Stimulated activated effector memory CD8-positive, alpha-beta T cell treated with anti-CD3 and anti-CD28 coated beads, Interleukin-12 subunit alpha, Interleukin-12 subunit beta, amount 100 ng/mL, for 72 hours (primary cell): ENCODE measurements at regions not wholly inside any gene's neighbourhood (a gene's known extent, or its start where the extent isn't known, plus 50 kb on each side); places are given as distances from the start of the nearest gene placed in this dataset.

Experiments used
- ATAC-seq: fragments of 150-1000 bp; cut with Tn5 transposase; 2 replicates; pipeline ENCODE4 v1.10.0; 2021
- DNase-seq, 2 donors: peaks; one replicate each; pipeline ENCODE4 v3.0.0; 2021 to 2022; ENCODE audit warnings: low spot score in 2 of 2
- H3K27ac Mint-ChIP-seq: one replicate; pipeline ENCODE4 v1.8.0; 2022; ENCODE audit warnings: mild to moderate bottlenecking, mixed read lengths
- H3K36me3 Mint-ChIP-seq: one replicate; pipeline ENCODE4 v1.8.0; 2022; ENCODE audit warnings: mild to moderate bottlenecking, mixed read lengths
- H3K4me1 Mint-ChIP-seq: one replicate; pipeline ENCODE4 v1.8.0; 2022; ENCODE audit warnings: mixed read lengths
- H3K4me3 Mint-ChIP-seq: one replicate; pipeline ENCODE4 v1.8.0; 2022; ENCODE audit warnings: mild to moderate bottlenecking, mixed read lengths
- H3K9me3 Mint-ChIP-seq: one replicate; pipeline ENCODE4 v1.8.0; 2022; ENCODE audit warnings: mixed read lengths

GRCh38 chr1:168876830-168877229 lies 147.8 kb upstream of the DPT start:
- peaks cover 2% of the 10 kb centered on the region for H3K9me3 Mint-ChIP-seq
- H3K36me3 Mint-ChIP-seq, result no peaks in the 10 kb centered on the region
- H3K4me1 Mint-ChIP-seq, result no peaks in the 10 kb centered on the region
- ATAC-seq, result no peak
- H3K4me3 Mint-ChIP-seq, result no peak overlapping the region
- H3K27ac Mint-ChIP-seq, result no peak overlapping the region
- DNase-seq, result no peak

DNA sequence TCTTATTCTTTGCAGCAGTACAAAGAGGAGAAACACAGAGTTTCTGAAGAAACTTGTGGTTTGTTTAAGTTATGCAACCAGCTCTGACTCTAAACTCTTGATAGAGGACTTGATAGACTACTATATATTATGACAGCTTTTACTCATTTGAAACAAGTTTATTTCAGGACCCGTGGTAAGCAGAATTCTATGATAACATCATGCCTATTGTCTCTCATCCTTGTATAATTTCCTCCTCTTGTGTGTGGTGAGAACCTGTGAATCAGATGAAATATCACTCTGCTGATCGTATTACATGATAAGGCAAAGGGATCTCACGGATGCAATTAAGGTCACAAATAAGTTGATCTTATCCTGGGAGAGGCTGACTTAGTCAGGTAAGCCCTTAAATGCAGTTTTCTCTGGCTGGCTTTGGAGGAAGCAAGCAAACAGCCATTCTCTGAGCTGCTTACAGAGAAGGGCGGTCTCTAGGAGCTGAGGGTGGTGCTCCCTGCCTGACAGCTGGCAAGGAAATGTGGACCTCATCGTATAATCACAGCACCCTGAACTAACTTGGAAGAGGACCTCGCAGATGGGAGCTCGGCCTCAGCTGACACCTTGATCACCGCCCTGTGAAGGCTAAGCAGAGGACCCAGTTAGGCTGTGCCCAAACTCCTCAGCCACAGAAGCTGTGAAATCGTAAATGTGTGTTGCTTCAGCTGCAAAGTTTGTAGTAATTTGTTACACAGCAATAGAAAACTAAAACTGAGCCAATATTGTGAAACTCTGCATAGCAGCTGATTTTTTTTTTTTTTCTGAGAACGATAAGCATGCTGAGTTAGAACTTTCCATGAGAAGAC lies 151.1 kb upstream of the DPT start:
- no peak for DNase-seq
- H3K4me1 Mint-ChIP-seq, result no peaks in the 10 kb centered on the region
- ATAC-seq, result no peak
- H3K9me3 Mint-ChIP-seq, result no peaks in the 10 kb centered on the region
- H3K27ac Mint-ChIP-seq, result no peak overlapping the region
- no peaks in the 10 kb centered on the region for H3K36me3 Mint-ChIP-seq
- no peak overlapping the region for H3K4me3 Mint-ChIP-seq

DNA sequence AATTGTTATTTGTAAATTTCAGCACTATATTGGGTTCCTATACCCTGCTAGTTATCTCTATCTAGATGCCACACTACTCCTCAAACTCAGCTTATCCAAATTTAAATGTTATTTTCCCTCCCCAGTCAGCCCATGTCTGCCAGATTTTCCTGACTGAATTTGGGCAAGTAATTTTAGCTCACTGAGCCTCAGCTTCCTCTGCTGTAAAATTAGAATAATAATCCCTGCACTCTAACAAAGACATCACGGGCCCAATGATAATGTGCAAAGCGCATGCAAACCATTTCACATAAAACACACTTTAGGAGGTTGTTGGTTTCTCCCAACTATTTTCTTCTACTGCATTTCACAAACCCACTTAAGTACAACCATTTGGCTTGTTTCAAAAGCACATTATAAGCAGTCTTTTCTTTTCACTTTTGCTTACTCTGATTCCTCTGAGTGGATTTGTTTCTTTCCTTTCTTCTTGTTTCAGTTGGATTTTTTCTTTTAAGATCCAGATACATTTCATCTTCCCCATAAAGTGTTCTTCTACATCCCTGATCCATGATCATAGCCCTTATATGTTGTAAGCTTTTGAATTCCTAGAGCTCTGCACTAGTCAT lies 152.8 kb upstream of the DPT start:
- DNase-seq, result no peak
- no peaks in the 10 kb centered on the region for H3K4me1 Mint-ChIP-seq
- no peaks in the 10 kb centered on the region for H3K36me3 Mint-ChIP-seq
- H3K27ac Mint-ChIP-seq, result no peak overlapping the region
- no peak overlapping the region for H3K4me3 Mint-ChIP-seq
- ATAC-seq, result no peak
- H3K9me3 Mint-ChIP-seq, result no peaks in the 10 kb centered on the region

DNA sequence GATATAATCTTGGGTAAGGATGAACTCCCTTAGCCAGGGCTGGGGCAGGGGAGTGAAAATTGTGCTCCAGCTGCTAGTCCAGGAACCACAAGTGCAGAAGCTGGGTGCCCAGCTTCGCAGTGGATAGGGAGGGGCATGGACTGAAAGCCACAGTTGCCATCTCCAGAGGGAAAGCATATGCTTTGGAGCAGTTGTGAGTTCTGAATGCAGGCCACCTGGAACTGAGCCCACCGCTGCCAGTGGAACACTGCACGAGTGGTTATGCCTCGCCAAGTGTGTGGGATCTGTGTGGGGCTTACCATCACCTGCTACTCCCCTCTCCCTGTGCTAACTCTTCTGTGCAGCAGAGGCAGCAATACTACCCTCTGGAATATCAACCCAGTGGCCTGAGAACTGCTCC lies 158.4 kb upstream of the DPT start:
- DNase-seq (no peak), ATAC-seq (no peak)
- H3K36me3 Mint-ChIP-seq, result no peaks in the 10 kb centered on the region
- H3K27ac Mint-ChIP-seq, result no peak overlapping the region
- H3K9me3 Mint-ChIP-seq, result no peaks in the 10 kb centered on the region
- H3K4me3 Mint-ChIP-seq, result no peak overlapping the region
- no peaks in the 10 kb centered on the region for H3K4me1 Mint-ChIP-seq

- H3K27ac Mint-ChIP-seq, result no peak overlapping the region
- no peak overlapping the region for H3K4me3 Mint-ChIP-seq
- H3K36me3 Mint-ChIP-seq, result no peaks in the 10 kb centered on the region
- no peaks in the 10 kb centered on the region for H3K9me3 Mint-ChIP-seq
- peaks cover 2% of the 10 kb centered on the region for H3K4me1 Mint-ChIP-seq
- ATAC-seq, result no peak
- no peak for DNase-seq
These were observed 159.4 kb upstream of the DPT start for GRCh38 chr1:168888418-168888817.

DNA sequence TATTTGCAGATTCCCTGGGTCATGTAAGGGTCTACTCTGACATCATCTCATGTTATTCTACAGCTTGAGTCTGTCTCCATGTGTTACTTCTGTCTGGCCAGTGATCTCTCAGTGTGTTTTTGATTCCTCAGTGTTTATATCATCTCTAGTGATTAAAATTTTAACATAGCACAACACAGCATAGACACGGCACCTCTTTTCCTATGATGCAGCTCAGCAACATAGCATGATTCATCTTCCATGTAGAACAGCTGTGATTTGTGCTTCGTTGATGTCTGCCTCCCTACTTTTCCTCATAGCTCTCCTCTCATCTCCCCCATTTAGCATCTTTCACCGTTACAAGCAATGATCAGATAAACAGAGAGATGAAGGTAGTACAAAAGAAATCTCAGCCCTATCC lies 163.9 kb upstream of the DPT start:
- peaks cover 8% of the 10 kb centered on the region for H3K4me1 Mint-ChIP-seq
- ATAC-seq, result no peak
- no peaks in the 10 kb centered on the region for H3K36me3 Mint-ChIP-seq
- no peak for DNase-seq
- H3K4me3 Mint-ChIP-seq, result no peak overlapping the region
- no peak overlapping the region for H3K27ac Mint-ChIP-seq
- H3K9me3 Mint-ChIP-seq, result no peaks in the 10 kb centered on the region

- Mint-ChIP-seq H3K9me3 (no peaks in the 10 kb centered on the region), H3K4me3 (no peak overlapping the region), H3K4me1 (peaks cover 8% of the 10 kb centered on the region), H3K36me3 (no peaks in the 10 kb centered on the region), H3K27ac (no peak overlapping the region)
- ATAC-seq, result no peak
- DNase-seq, result no peak
These were observed 164.4 kb upstream of the DPT start for GRCh38 chr1:168893359-168893801.

GRCh38 chr1:168894397-168894903 lies 165.4 kb upstream of the DPT start:
- Mint-ChIP-seq H3K9me3 (no peaks in the 10 kb centered on the region), H3K4me3 (no peak overlapping the region), H3K4me1 (peaks cover 8% of the 10 kb centered on the region), H3K27ac (no peak overlapping the region), H3K36me3 (no peaks in the 10 kb centered on the region)
- no peak for DNase-seq
- peak; percentile 63 for ATAC-seq

DNA sequence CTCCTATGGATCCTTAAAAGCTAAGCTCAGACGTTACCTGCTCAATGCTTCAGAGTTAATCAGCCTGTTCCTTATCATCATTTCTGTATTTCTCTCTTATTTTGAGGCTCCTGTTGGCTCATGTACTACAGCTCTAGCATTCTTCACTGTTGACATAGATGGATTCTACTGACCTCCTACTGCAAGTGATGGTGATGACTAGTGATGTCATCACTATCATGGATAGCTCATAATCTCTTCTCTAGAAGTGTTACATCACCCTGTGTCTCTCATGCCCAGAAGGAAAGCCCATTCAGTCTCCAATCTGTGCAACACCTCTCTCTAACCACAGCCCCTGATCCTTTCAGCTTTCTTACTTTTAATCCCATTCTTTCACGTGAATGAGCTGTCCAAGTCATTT lies 168.2 kb upstream of the DPT start:
- Mint-ChIP-seq H3K27ac (no peak overlapping the region), H3K9me3 (no peaks in the 10 kb centered on the region), H3K4me3 (no peak overlapping the region), H3K36me3 (no peaks in the 10 kb centered on the region), H3K4me1 (peaks cover 8% of the 10 kb centered on the region)
- ATAC-seq (peak; percentile 51), DNase-seq (no peak)

DNA sequence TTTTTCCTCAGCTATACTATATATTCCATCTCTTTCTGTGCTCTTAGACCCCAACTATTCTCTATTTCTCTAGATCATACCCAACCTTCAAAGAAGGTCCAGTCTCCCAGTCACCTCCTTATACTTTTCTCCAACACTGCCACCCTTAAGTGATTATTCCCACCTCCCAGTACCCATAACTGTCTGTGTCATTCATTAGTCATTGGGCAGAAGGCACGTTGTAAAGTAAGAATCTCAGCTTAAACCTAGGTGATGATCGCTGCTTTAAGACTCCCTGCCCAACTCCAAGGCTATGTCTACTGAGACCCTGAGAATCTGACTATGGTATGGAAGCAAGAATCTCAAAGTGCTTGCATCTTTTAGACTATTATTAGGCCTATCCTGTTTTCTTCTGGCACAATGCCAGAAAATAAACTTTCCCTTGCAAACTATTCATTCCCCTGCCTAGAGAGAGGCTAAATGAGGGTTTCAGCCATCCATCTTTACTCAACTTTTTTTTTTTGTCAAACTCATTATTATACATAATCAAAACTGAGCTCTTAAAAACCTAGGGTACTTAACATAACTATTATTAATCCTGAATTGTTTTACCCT lies 174.3 kb upstream of the DPT start:
- no peak for ATAC-seq
- H3K27ac Mint-ChIP-seq, result no peak overlapping the region

DNA sequence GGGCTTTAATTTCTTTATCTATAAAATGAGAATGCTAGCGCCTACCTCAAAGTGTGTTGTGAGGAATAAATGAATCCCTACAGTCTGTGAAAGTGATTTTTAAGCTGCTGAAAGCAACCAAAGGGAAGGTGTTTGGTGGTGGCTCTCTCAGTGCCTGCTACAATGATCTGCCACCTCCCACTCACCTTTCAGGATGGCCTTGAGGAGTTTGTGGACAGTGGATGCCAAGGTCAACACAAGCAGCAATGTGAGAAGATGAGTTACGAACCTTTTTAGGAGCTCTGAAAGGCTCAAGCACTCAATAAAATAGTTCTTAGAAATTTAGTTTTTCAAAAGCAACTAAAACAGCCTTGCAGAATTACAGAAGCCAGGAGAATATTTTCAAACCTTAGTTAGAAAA lies 176.6 kb upstream of the DPT start:
- Mint-ChIP-seq H3K4me3 (no peak overlapping the region), H3K9me3 (no peaks in the 10 kb centered on the region), H3K4me1 (no peaks in the 10 kb centered on the region), H3K27ac (no peak overlapping the region), H3K36me3 (no peaks in the 10 kb centered on the region)
- DNase-seq (no peak), ATAC-seq (no peak)

More for the DNA sequence above, 174.3 kb upstream of the DPT start:
- DNase-seq, result no peak
- no peak overlapping the region for H3K4me3 Mint-ChIP-seq
- no peaks in the 10 kb centered on the region for H3K4me1 Mint-ChIP-seq
- no peaks in the 10 kb centered on the region for H3K9me3 Mint-ChIP-seq
- H3K36me3 Mint-ChIP-seq, result no peaks in the 10 kb centered on the region

DNA sequence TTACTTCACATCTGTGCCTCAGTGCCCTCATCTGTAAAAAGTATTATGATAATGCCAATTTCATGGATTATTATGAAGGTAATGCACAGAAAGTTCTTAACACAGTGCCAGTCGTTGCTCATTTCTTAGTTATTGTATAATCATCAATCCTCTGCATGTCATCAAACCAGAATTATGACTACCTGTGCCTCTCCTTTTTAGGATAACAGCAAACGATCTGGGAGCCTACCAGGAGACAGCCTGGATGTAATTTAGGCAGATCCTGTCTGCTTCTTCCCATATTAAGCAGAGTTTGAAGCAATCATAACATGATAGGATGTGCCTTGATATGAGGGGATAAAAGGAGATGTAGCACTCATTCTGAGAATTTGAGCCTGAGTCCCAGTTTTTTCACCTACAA lies 177.4 kb upstream of the DPT start:
- Mint-ChIP-seq H3K4me1 (no peaks in the 10 kb centered on the region), H3K4me3 (no peak overlapping the region), H3K36me3 (no peaks in the 10 kb centered on the region), H3K9me3 (no peaks in the 10 kb centered on the region), H3K27ac (no peak overlapping the region)
- ATAC-seq (no peak), DNase-seq (no peak)

DNA sequence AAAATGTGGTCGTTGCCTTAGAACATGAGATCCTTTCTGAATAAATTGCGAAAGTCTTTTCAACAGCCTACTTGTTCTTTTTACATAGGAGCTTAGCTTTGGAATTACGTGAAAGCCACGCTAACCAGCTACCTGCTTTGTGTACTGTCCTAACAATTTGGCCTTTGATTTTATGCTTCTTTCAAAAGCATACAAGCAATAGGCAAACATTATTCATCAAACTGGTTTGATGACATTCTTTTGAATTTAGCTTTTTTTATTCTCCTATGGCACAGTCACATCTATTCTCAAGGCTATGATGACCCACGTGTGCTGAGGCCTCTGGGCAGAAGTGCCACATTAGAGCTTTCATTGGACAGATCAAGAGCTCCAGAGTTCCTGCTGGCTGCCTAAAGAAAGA lies 178.0 kb upstream of the DPT start:
- Mint-ChIP-seq H3K27ac (no peak overlapping the region), H3K4me3 (no peak overlapping the region), H3K4me1 (no peaks in the 10 kb centered on the region), H3K36me3 (no peaks in the 10 kb centered on the region), H3K9me3 (no peaks in the 10 kb centered on the region)
- ATAC-seq (no peak), DNase-seq (no peak)

GRCh38 chr1:168907786-168908348 lies 178.9 kb upstream of the DPT start:
- no peak overlapping the region for H3K27ac Mint-ChIP-seq
- H3K36me3 Mint-ChIP-seq, result no peaks in the 10 kb centered on the region
- no peak overlapping the region for H3K4me3 Mint-ChIP-seq
- ATAC-seq (no peak), DNase-seq (no peak)
- H3K9me3 Mint-ChIP-seq, result no peaks in the 10 kb centered on the region
- no peaks in the 10 kb centered on the region for H3K4me1 Mint-ChIP-seq

GRCh38 chr1:168910403-168910802 lies 181.4 kb upstream of the DPT start:
- Mint-ChIP-seq H3K9me3 (no peaks in the 10 kb centered on the region), H3K27ac (no peak overlapping the region), H3K36me3 (no peaks in the 10 kb centered on the region), H3K4me1 (no peaks in the 10 kb centered on the region), H3K4me3 (no peak overlapping the region)
- DNase-seq, result no peak
- ATAC-seq, result no peak
